Fibroblast of pulmonary artery (primary cell): ENCODE measurements at regions not wholly inside any gene's neighbourhood (a gene's known extent, or its start where the extent isn't known, plus 50 kb on each side); places are given as distances from the start of the nearest gene placed in this dataset.
"Not testable (repeated sequence)": the region's sequence is repeated elsewhere in the genome, so short reads cannot be mapped to it uniquely, and the experiment has no call there.

Source experiments
- DNase-seq: peaks from one replicate; pipeline ENCODE4 v3.0.0-alpha.2; 2010; ENCODE audit warnings: low read depth
- H3K4me3 ChIP-seq: replicated peaks from 2 replicates; pipeline ENCODE4 v1.5.1; 2011; ENCODE audit warnings: low read depth, mild to moderate bottlenecking, control low read depth, low read length, moderate library complexity
- TF ChIP-seq, protein P1 (sequence below): IDR thresholded peaks from 2 replicates; pipeline ENCODE4 v1.5.1; 2011; ENCODE audit warnings: mild to moderate bottlenecking, control low read depth, low read length, inconsistent platforms; ENCODE audit errors: missing control alignments

GRCh38 chr2:75407038-75407530 is 153.7 kb downstream of the EVA1A start:
- DNase-seq, result no peak
- no peak overlapping the region for H3K4me3 ChIP-seq
- TF ChIP-seq, protein P1, sequence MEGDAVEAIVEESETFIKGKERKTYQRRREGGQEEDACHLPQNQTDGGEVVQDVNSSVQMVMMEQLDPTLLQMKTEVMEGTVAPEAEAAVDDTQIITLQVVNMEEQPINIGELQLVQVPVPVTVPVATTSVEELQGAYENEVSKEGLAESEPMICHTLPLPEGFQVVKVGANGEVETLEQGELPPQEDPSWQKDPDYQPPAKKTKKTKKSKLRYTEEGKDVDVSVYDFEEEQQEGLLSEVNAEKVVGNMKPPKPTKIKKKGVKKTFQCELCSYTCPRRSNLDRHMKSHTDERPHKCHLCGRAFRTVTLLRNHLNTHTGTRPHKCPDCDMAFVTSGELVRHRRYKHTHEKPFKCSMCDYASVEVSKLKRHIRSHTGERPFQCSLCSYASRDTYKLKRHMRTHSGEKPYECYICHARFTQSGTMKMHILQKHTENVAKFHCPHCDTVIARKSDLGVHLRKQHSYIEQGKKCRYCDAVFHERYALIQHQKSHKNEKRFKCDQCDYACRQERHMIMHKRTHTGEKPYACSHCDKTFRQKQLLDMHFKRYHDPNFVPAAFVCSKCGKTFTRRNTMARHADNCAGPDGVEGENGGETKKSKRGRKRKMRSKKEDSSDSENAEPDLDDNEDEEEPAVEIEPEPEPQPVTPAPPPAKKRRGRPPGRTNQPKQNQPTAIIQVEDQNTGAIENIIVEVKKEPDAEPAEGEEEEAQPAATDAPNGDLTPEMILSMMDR, result no peak

- DNase-seq, result no peak
- H3K4me3 ChIP-seq, result no peak overlapping the region
- TF ChIP-seq, protein P1, result no peak
These were observed 154.6 kb downstream of the EVA1A start for GRCh38 chr2:75406131-75406581.

GRCh38 chr2:75405000-75405399 is 155.7 kb downstream of the EVA1A start:
- H3K4me3 ChIP-seq, result no peak overlapping the region
- TF ChIP-seq, protein P1, result no peak
- DNase-seq, result no peak

DNA sequence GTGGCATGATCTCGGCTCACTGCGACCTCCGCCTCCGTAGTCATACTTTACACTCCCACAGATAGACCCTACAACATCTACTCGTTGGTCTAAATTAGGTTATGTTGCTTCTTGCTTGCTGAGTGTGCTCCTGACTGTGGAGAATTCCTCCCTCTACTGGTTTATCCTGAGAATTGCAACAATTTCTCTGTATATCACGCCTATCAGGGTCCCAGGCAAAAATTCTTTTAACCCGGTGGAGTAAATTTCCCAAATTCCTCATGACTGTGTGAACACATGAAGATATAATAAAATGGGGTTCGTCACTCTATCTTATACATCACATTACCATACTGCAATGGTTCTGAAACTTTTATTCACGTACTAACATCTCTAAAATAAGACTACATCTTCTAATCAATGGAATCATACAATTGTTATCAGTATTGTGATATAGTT is 156.7 kb downstream of the EVA1A start:
- TF ChIP-seq, protein P1, result peak; percentile 79
- H3K4me3 ChIP-seq, result no peak overlapping the region
- peak; percentile 76 for DNase-seq

DNA sequence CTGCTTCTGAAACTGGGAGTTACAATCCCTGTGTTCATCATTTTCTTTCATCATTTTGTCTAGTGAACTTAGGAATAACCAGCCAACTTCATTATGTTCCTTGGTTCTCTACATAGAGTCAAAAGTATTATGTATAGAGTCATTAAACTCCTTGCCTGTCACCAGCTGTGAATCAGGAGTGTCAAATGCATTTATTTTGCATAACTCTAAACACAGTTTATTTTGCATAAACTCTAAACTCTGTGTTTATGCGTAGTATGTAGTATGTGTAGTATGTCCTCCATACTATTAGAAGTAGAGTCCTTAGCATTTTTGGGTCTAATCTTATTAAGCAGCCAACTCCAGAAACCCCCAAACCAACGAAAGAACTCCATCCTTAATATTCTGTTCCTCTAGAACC is 164.4 kb downstream of the EVA1A start:
- no peak overlapping the region for H3K4me3 ChIP-seq
- TF ChIP-seq, protein P1, result no peak
- no peak for DNase-seq

- not testable (repeated sequence) for DNase-seq, H3K4me3 ChIP-seq
These were observed 166.0 kb downstream of the EVA1A start for GRCh38 chr2:75394764-75395163.

- DNase-seq, result no peak
- TF ChIP-seq, protein P1, result no peak
- H3K4me3 ChIP-seq, result no peak overlapping the region
These were observed 170.6 kb downstream of the EVA1A start for GRCh38 chr2:75390169-75390568.
